ENCODE measurements at regions not wholly inside any gene's neighbourhood (a gene's known extent, or its start where the extent isn't known, plus 50 kb on each side); places are given as distances from the start of the nearest gene placed in this dataset.

DNA sequence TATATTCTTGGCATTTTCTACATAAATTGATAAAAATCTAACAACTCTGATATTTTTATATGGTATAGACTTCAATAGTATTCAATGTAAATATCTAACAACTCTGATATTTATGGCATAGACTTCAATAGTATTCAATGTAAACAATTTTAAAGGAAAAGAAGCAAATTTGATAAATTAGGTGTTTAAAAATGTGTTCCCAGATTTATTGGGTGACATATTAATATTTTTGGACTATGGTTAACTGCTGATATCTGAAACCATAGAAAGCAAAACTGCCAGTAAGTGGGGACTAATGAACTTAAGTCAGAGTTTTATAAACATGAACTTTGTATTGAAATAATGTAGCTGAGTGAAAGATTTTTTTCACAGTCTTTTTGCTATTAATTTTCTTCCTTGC lies 1576.0 kb upstream of the DDX18 start:
- Histone ChIP-seq H3K9me3 (ENCODE audit: control insufficient read depth, insufficient read depth, low read length) (no peaks in the 10 kb centered on the region; the same call in 1 of the 2 replicates), H3K4me1 (ENCODE audit: control insufficient read depth, low read length) (no peaks in the 10 kb centered on the region), H3K27me3 (ENCODE audit: control insufficient read depth, low read length) (no peaks in the 10 kb centered on the region), H3K4me3 (ENCODE audit: low read length) (no peak overlapping the region), H3F3A (ENCODE audit: control insufficient read depth, insufficient read depth) (no peaks in the 10 kb centered on the region), H4K20me1 (ENCODE audit: control insufficient read depth, insufficient read depth, low read depth, low read length) (no peaks in the 10 kb centered on the region), H3K79me2 (ENCODE audit: control insufficient read depth, low read length) (no peaks in the 10 kb centered on the region), H3K27ac (ENCODE audit: low read depth, low read length) (no peak overlapping the region), H3K4me2 (ENCODE audit: low read length) (no peak overlapping the region), H3K36me3 (ENCODE audit: control insufficient read depth, low read length) (no peaks in the 10 kb centered on the region), H3K9me2 (replicated peaks; ENCODE audit: control insufficient read depth, low read length) (no peaks in the 10 kb centered on the region)
- TF ChIP-seq CTCF (IDR thresholded peaks at IDR 0.05; ENCODE audit: low read depth, low read length, poor library complexity, severe bottlenecking) (no peak), EZH2phosphoT487 (IDR thresholded peaks at IDR 0.05; ENCODE audit: borderline replicate concordance, low read length) (no peak)

GRCh38 chr2:116250376-116250775 lies 1564.1 kb upstream of the DDX18 start:
- H3K4me1 ChIP-seq (ENCODE audit: control insufficient read depth, low read length) = no peaks in the 10 kb centered on the region
- H3K9me2 ChIP-seq (replicated peaks; ENCODE audit: control insufficient read depth, low read length) = no peaks in the 10 kb centered on the region
- no peaks in the 10 kb centered on the region for H4K20me1 ChIP-seq (ENCODE audit: control insufficient read depth, insufficient read depth, low read depth, low read length)
- H3K9me3 ChIP-seq (ENCODE audit: control insufficient read depth, insufficient read depth, low read length) = no peaks in the 10 kb centered on the region
- H3F3A ChIP-seq (ENCODE audit: control insufficient read depth, insufficient read depth) = no peaks in the 10 kb centered on the region
- H3K4me2 ChIP-seq (ENCODE audit: low read length) = no peak overlapping the region
- H3K27me3 ChIP-seq (ENCODE audit: control insufficient read depth, low read length) = no peaks in the 10 kb centered on the region
- no peaks in the 10 kb centered on the region for H3K79me2 ChIP-seq (ENCODE audit: control insufficient read depth, low read length)
- TF ChIP-seq EZH2phosphoT487 (IDR thresholded peaks at IDR 0.05; ENCODE audit: borderline replicate concordance, low read length) (no peak), CTCF (IDR thresholded peaks at IDR 0.05; ENCODE audit: low read depth, low read length, poor library complexity, severe bottlenecking) (no peak)
- no peak overlapping the region for H3K27ac ChIP-seq (ENCODE audit: low read depth, low read length)
- no peaks in the 10 kb centered on the region for H3K36me3 ChIP-seq (ENCODE audit: control insufficient read depth, low read length)
- no peak overlapping the region for H3K4me3 ChIP-seq (ENCODE audit: low read length)

- H3K4me1 ChIP-seq (ENCODE audit: control insufficient read depth, low read length) = no peaks in the 10 kb centered on the region
- no peaks in the 10 kb centered on the region for H3K79me2 ChIP-seq (ENCODE audit: control insufficient read depth, low read length)
- no peaks in the 10 kb centered on the region for H3K36me3 ChIP-seq (ENCODE audit: control insufficient read depth, low read length)
- no peak overlapping the region for H3K27ac ChIP-seq (ENCODE audit: low read depth, low read length)
- H3K9me2 ChIP-seq (replicated peaks; ENCODE audit: control insufficient read depth, low read length) = no peaks in the 10 kb centered on the region
- no peak overlapping the region for H3K4me2 ChIP-seq (ENCODE audit: low read length)
- peaks cover 4% of the 10 kb centered on the region; the same call in 1 of the 2 replicates for H3K9me3 ChIP-seq (ENCODE audit: control insufficient read depth, insufficient read depth, low read length)
- no peaks in the 10 kb centered on the region for H4K20me1 ChIP-seq (ENCODE audit: control insufficient read depth, insufficient read depth, low read depth, low read length)
- H3F3A ChIP-seq (ENCODE audit: control insufficient read depth, insufficient read depth) = no peaks in the 10 kb centered on the region
- H3K4me3 ChIP-seq (ENCODE audit: low read length) = no peak overlapping the region
- H3K27me3 ChIP-seq (ENCODE audit: control insufficient read depth, low read length) = no peaks in the 10 kb centered on the region
- TF ChIP-seq EZH2phosphoT487 (IDR thresholded peaks at IDR 0.05; ENCODE audit: borderline replicate concordance, low read length) = no peak
- no peak for TF ChIP-seq CTCF (IDR thresholded peaks at IDR 0.05; ENCODE audit: low read depth, low read length, poor library complexity, severe bottlenecking)
These were observed 1549.6 kb upstream of the DDX18 start for GRCh38 chr2:116264872-116265271.

DNA sequence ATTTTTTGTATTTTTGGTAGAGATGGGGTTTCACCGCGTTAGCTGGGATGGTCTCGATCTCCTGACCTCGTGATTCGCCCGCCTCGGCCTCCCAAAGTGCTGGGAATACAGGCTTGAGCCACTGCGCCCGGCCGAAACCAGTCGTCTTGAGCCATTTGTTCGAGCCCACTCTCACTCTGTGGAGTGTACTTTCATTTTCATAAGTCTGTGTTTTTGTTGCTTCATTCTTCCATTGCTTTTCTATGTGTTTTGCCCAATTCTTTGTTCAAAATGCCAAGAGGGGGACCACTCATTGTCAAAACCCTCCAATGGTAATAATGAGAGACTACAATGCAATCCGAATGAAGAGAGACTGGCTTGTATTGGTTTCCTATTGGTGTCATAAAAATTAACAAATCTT lies 1545.5 kb upstream of the DDX18 start:
- H3K9me3 ChIP-seq (ENCODE audit: control insufficient read depth, insufficient read depth, low read length) = no peaks in the 10 kb centered on the region
- H3K4me3 ChIP-seq (ENCODE audit: low read length) = no peak overlapping the region
- no peaks in the 10 kb centered on the region for H3K4me1 ChIP-seq (ENCODE audit: control insufficient read depth, low read length)
- H3K36me3 ChIP-seq (ENCODE audit: control insufficient read depth, low read length) = no peaks in the 10 kb centered on the region
- H3K27ac ChIP-seq (ENCODE audit: low read depth, low read length) = no peak overlapping the region
- no peak overlapping the region for H3K4me2 ChIP-seq (ENCODE audit: low read length)
- no peaks in the 10 kb centered on the region for H3K27me3 ChIP-seq (ENCODE audit: control insufficient read depth, low read length)
- H4K20me1 ChIP-seq (ENCODE audit: control insufficient read depth, insufficient read depth, low read depth, low read length) = no peaks in the 10 kb centered on the region
- no peak for TF ChIP-seq CTCF (IDR thresholded peaks at IDR 0.05; ENCODE audit: low read depth, low read length, poor library complexity, severe bottlenecking)
- no peak for TF ChIP-seq EZH2phosphoT487 (IDR thresholded peaks at IDR 0.05; ENCODE audit: borderline replicate concordance, low read length)
- H3F3A ChIP-seq (ENCODE audit: control insufficient read depth, insufficient read depth) = no peaks in the 10 kb centered on the region
- no peaks in the 10 kb centered on the region for H3K9me2 ChIP-seq (replicated peaks; ENCODE audit: control insufficient read depth, low read length)
- no peaks in the 10 kb centered on the region for H3K79me2 ChIP-seq (ENCODE audit: control insufficient read depth, low read length)
